Prostate gland (tissue), 2 donors: ENCODE measurements at regions not wholly inside any gene's neighbourhood (a gene's known extent, or its start where the extent isn't known, plus 50 kb on each side); places are given as distances from the start of the nearest gene placed in this dataset.

Experiments used
- CTCF ChIP-seq, 4 experiments: fragments of 200-600 bp in 2 of 4; fragments of 450-650 bp in 2 of 4; sonication (generic) in 2 of 4; IDR thresholded peaks; 1 replicate in 3 of 4; 2 replicates in 1 of 4; pipeline ENCODE4 v1.5.1; 2016 to 2019; ENCODE audit warnings: antibody characterized with exemption in 4 of 4, mild to moderate bottlenecking in 2 of 4, moderate library complexity in 2 of 4
- POLR2A ChIP-seq: fragments of 450-650 bp; IDR thresholded peaks from one replicate; pipeline ENCODE4 v1.6.1; 2016; ENCODE audit warnings: antibody characterized with exemption, mild to moderate bottlenecking

GRCh38 chr6:47131773-47132172, 89.6 kb upstream of the ADGRF1 start:
- TF ChIP-seq CTCF (IDR thresholded peaks at IDR 0.05): no peak
- TF ChIP-seq POLR2A: no peak
